UCSD-AML1 (cell line): ENCODE measurements at regions not wholly inside any gene's neighbourhood (a gene's known extent, or its start where the extent isn't known, plus 50 kb on each side); places are given as distances from the start of the nearest gene placed in this dataset.

Experiments used
- DNase-seq: peaks from one replicate; lab custom pipeline; 2025; ENCODE audit not compliant: unreplicated experiment; lab: John Stamatoyannopoulos, UW

DNA sequence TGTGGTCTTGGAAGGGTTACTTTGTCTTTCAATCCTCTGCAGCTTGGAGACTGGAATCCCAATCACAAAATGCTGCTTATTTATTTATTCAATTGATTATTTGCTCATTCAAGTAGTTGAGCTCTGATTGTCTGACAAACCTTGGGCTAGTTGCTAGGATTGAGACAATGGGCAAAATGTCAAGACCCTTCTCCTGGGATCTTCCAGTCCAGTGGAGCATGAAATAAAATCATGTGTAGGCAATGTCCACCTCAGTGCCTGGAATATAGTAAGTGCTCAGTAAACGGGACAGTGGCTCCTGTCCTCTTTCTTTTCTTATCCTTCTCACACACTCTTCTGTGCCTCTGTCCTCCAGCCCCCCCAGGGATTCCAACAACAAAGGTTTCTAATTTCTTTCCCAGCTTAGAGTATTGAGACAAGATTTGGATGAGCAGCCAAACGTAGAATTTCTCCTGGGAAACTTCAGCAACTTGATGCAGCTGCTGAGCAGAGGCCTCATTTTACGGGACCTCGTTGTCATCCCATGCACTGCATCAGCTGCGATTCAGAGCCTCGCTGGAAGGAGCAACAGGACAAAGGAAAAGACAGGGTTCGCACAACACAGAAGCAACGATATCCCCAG lies 545.0 kb downstream of the SOX11 start:
- no peak for DNase-seq

DNA sequence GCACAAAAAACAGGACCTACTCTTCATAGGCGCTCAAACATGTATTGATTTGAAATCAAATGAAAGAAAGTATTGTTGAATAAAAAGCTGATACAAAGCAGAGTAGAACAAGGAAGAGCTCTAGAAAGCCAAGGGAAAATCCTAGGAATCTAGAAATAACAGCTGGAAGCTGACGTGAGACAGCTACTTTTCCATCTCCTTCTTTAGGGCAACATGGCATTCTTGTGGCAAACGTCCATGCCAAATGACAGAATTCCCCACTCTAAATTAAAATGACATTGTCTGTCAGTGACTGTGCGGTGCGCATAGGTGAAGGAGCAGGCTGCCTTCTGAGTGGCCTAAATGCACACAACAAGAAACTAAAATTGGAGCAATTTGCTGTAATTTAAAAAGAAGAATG lies 557.4 kb downstream of the SOX11 start:
- no peak for DNase-seq

DNA sequence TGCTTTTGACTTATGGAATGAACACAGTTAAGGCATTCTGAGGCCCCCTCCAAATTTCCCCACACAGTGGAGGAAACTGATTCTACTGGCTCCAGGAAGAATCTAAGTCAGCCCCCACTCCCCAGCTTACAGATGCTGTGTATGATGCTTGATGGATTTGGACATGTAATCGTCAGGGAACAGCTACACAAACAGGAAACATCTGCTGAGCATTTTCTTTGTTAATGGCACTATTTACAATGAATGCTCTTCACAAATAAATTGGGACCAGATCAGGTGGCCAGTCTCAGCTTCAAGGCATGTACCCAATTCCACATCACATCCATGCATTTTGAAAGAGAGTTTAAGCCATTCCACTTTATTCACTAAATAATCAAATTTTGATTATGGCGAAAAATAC lies 562.3 kb downstream of the SOX11 start:
- DNase-seq = no peak

GRCh38 chr2:6264198-6264597 lies 572.0 kb downstream of the SOX11 start:
- no peak for DNase-seq

- no peak for DNase-seq
Observed at GRCh38 chr2:6281524-6281923, 584.2 kb downstream of the CMPK2 start.

GRCh38 chr2:6283259-6283658 lies 582.4 kb downstream of the CMPK2 start:
- DNase-seq = no peak

DNA sequence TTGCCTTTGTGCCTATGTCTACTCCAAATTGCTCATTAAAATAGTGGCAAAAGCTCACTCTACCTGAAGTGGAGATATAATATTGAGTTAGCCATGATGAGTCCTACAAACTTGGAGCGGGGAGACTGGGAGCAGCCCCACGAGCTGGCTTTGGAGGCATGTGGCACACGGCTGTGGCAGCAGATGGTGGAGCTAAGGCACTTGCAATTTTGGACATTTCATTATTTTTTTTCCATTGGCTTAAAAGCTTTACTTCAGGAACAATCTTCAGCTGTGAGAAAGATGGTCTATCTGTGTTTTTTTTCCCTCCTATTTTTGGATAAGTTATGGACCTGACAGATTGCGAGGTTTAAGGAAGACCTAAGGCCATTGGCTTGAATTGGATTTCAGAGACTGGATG lies 578.3 kb downstream of the CMPK2 start:
- DNase-seq = no peak

- DNase-seq = no peak
Observed at GRCh38 chr2:6288791-6289190, 576.9 kb downstream of the CMPK2 start.

DNA sequence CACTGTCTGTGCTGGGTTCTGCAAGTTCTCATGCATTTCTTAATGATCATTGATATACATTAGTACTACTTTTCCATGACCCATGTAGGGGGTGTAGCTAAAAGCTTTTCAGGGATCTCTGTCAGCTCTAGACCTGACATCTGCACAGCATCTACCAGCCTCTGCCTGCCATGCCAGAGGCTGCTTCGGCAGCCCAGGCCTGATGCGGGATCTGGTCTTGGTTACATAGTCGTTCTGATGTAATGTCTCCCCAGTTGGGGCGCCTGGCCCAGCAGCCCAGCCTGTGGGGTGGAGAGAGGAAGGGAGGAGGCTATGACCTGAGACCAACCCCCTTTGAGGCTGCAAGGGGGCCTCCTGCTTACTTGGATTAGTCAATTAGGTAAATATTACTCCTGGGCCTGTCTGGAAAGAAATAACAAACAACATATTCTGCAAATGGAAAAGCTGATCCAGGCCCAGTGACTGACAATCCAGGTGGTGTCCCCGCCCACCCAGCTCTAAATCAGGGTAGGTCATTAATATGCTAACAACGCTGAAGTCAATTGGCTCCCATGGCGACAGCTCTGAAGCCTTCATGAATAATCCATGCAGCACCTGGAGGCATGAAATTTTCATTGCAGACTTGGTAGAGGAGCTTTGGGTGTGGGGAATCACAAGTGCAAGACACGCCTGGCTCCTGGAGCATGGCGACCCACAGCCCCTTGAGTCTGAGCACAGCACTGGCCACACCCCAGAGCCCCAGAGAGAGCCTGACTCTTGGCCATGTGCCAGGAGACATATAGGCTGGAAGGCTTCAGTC lies 575.3 kb downstream of the CMPK2 start:
- no peak for DNase-seq

DNA sequence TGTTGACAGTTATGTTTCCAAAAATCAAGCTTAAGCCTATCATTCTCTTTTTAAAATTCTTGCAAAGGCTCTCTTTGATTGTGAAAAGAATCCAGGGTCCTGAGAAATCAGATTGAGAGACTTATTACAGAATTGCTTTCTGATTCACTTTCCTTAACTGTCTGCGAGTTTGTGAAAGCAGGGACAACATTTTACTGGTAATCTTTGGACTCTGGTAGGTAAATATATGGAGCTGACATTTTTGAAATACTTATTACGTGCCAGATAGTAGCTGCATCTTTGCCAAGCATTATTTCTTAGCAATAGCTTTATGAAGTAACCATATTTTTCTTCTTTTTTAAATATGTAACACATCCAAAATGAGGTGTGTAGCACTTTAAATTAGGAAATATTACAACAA lies 570.9 kb downstream of the CMPK2 start:
- DNase-seq = no peak

- DNase-seq = no peak
Observed at GRCh38 chr2:6297238-6297637, 568.5 kb downstream of the CMPK2 start.

GRCh38 chr2:6301426-6301825 lies 564.3 kb downstream of the CMPK2 start:
- no peak for DNase-seq

DNA sequence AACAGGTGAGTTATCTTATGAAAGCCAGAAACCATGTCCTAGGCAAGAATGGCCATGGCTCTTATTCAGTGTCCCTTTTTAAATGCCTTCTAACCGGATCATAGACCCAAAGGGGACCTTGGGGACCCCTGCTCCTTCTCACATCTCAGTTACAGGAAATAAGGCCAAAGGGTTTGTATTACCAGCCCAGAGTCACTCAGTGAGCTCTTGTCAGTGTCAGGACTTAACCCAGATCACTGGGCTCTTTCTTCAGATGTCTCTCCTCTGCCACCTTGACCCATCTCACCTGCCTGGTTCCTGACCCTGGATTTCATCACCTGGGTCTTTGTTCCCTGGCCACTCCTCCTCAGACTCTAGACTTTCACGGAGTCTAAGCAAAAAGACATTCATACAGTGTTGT lies 556.7 kb downstream of the CMPK2 start:
- DNase-seq = no peak

DNA sequence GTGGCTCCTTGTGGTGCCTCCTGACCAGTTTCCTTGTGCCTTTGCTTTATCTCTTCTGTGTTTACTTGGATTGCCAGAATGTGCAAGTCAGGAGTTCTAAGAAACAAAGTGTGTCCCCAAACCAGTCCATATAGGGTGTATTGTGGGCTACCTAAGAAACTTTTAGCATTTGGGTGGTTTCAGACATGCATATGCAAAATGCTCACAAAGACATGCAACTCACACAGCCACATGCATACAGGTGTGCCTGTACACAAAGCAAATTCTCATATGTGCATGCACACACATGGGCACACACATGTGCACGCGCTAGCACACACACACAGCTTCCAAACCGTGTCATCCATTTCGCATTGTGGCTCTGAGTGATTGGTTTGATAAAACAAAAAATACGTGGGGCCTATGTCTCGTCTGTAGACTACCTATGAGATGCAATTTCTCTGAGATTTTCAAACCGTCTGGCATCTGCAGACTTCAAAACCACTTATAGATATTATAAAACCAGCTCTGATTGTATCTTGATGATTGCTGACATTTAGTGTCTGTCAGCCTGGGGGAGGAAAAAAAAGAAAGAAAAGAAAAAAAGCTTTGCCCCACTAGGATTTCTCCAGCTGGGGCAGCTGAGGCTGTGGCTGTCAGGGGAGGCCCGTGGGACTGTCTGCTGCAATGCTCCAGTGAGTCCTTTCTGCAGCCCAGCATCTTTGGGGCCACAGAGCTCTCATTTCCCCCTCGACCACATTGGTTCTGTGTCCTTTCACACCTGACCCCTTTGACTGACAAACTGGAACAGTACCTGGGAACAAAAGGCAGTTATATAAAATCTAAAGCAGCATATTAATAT lies 556.1 kb downstream of the CMPK2 start:
- DNase-seq = no peak

DNA sequence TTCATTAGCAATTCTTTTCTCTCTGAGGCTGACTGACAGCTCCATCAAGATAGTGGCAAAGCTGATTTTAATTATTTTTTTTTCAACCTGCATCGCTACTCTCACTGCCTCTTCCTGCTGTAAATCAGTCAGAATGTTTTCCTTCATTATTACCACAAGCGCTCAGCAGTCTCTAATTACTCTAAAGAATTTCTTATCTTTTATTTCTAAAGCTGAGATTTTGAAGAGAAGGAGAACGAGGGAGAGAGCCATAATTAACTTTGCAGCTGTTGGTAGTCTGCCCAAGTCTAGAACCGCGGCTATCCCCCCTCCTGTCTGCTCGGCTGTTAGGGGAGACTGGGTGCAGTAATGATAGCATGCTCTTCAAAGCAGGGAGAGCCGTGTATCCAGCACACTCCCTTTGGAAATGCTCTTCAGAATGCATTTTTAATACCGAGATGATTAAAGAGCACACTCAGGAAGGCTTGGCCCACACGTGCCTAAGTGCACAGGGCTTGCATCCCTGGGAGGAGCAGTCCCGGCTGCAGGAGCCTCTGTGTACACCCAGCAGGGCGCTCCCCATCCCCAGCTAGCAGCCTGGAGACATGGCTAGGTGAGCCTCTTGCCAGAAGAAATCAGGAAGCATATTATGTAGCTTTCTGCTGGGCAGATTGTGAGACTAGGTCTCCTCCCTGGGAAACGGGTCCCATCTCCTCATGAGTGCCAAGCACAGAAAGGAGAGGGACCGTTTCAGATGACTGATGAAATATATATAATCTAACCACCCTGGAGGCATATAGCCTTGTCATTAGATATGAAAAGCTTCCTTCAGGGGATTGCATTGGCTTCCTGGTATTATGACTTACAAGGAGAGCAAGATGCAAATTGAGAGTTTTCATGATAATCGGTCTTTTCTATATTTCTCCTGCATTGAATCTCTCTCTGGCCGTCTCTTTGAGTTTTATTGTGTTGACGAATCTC lies 555.2 kb downstream of the CMPK2 start:
- no peak for DNase-seq

- DNase-seq = no peak
Observed at GRCh38 chr2:6312367-6312766, 553.3 kb downstream of the CMPK2 start.

- DNase-seq = no peak
Observed at GRCh38 chr2:6314218-6314960, 551.3 kb downstream of the CMPK2 start.

DNA sequence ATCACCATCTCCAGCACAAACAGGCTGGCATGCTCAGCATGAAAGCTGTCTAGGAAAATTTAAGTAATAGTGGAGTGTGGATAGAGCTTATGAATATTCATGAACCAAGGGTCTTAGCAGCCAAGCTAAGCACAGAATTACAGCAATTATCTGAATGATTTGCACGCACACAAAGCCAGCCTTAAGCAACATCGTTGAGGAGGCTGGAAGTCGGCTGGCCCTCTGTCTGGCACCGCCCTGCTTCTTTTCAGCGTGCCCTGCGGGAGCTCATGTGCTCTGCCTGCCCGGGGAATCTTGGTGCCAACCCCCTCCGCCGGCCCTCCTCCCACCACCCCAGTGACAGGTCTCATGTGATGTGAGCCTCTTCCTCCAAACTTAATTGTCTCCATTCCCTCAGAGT lies 540.1 kb downstream of the CMPK2 start:
- DNase-seq = no peak

GRCh38 chr2:6326958-6327357 lies 538.7 kb downstream of the CMPK2 start:
- DNase-seq = no peak
